ENCODE measurements at regions not wholly inside any gene's neighbourhood (a gene's known extent, or its start where the extent isn't known, plus 50 kb on each side); places are given as distances from the start of the nearest gene placed in this dataset.

- WGBS, 2 donors, result 59 to 67% methylated on average over 2 of the region's 2 CpGs
- H3K27ac ChIP-seq, result no peak overlapping the region
Measured at GRCh38 chr7:81308643-81309322, 389.9 kb upstream of the SEMA3C start.

GRCh38 chr7:81301815-81302214 lies 383.0 kb upstream of the SEMA3C start:
- H3K27me3 ChIP-seq, result no peaks in the 10 kb centered on the region
- no peak overlapping the region for H3K4me3 ChIP-seq
- H3K4me1 ChIP-seq, result peaks cover 0 to 31% (median 13%) of the 10 kb centered on the region in 4 donors
- intact Hi-C loops (cut with DNase I), result no loop called here
- 18 to 58% methylated on average over 2 of the region's 2 CpGs for WGBS, 2 donors
- H3K36me3 ChIP-seq, result no peaks in the 10 kb centered on the region
- TF ChIP-seq CTCF (IDR thresholded peaks at IDR 0.05), result no peak
- no peak for TF ChIP-seq EP300 (IDR thresholded peaks at IDR 0.05)
- TF ChIP-seq POLR2AphosphoS5 (IDR thresholded peaks at IDR 0.05), result no peak
- TF ChIP-seq POLR2A (IDR thresholded peaks at IDR 0.05), result no peak
- H3K9me3 ChIP-seq, result no peaks in the 10 kb centered on the region
- H3K27ac ChIP-seq, result no peak overlapping the region
- no peak for DNase-seq

More at GRCh38 chr7:81308643-81309322, 389.9 kb upstream of the SEMA3C start:
- no peak overlapping the region for H3K4me3 ChIP-seq
- TF ChIP-seq POLR2AphosphoS5 (IDR thresholded peaks at IDR 0.05), result no peak
- H3K9me3 ChIP-seq, result no peaks in the 10 kb centered on the region
- no peaks in the 10 kb centered on the region for H3K27me3 ChIP-seq
- intact Hi-C loops (cut with DNase I), result no loop called here
- no peaks in the 10 kb centered on the region for H3K36me3 ChIP-seq
- peaks cover 0 to 3% (median 0%) of the 10 kb centered on the region in 4 donors for H3K4me1 ChIP-seq
- DNase-seq, result no peak

GRCh38 chr7:81300753-81301152 lies 381.9 kb upstream of the SEMA3C start:
- no peak overlapping the region for H3K4me3 ChIP-seq
- peaks cover 0 to 34% (median 13%) of the 10 kb centered on the region in 4 donors for H3K4me1 ChIP-seq
- DNase-seq, result no peak
- 60 to 75% methylated on average over 3 of the region's 3 CpGs for WGBS, 2 donors
- H3K27me3 ChIP-seq, result no peaks in the 10 kb centered on the region
- H3K36me3 ChIP-seq, result no peaks in the 10 kb centered on the region
- intact Hi-C loops (cut with DNase I), result no loop called here
- no peak overlapping the region for H3K27ac ChIP-seq
- TF ChIP-seq POLR2A (IDR thresholded peaks at IDR 0.05) (no peak), EP300 (IDR thresholded peaks at IDR 0.05) (no peak), CTCF (IDR thresholded peaks at IDR 0.05) (no peak), POLR2AphosphoS5 (IDR thresholded peaks at IDR 0.05) (no peak)
- no peaks in the 10 kb centered on the region for H3K9me3 ChIP-seq

- intact Hi-C loops (cut with DNase I), result no loop called here
Measured at GRCh38 chr7:81299711-81300110, 380.9 kb upstream of the SEMA3C start.

GRCh38 chr7:81298951-81299666 lies 380.3 kb upstream of the SEMA3C start:
- TF ChIP-seq POLR2A (IDR thresholded peaks at IDR 0.05), result no peak
- TF ChIP-seq POLR2AphosphoS5 (IDR thresholded peaks at IDR 0.05), result peak in 2 of 4 donors; percentile 20 to 49
- intact Hi-C loops (cut with DNase I), result no loop called here
- no peak overlapping the region for H3K4me3 ChIP-seq
- no peaks in the 10 kb centered on the region for H3K9me3 ChIP-seq
- H3K27ac ChIP-seq, result peak overlapping the region in 2 of 4 donors; percentile 40 to 55
- H3K36me3 ChIP-seq, result no peaks in the 10 kb centered on the region
- whole genome bisulfite sequencing, 2 donors, result 19 to 33% methylated on average over 5 of the region's 5 CpGs
- H3K4me1 ChIP-seq, result peaks cover 0 to 34% (median 13%) of the 10 kb centered on the region in 4 donors
- DNase-seq, result no peak
- H3K27me3 ChIP-seq, result no peaks in the 10 kb centered on the region

More at GRCh38 chr7:81299711-81300110, 380.9 kb upstream of the SEMA3C start:
- no peaks in the 10 kb centered on the region for H3K36me3 ChIP-seq
- no peak for DNase-seq
- H3K27me3 ChIP-seq, result no peaks in the 10 kb centered on the region
- H3K9me3 ChIP-seq, result no peaks in the 10 kb centered on the region
- no peak for TF ChIP-seq POLR2A (IDR thresholded peaks at IDR 0.05)
- H3K4me3 ChIP-seq, result no peak overlapping the region
- H3K4me1 ChIP-seq, result peaks cover 0 to 34% (median 13%) of the 10 kb centered on the region in 4 donors
- H3K27ac ChIP-seq, result peak overlapping the region in 3 of 4 donors; percentile 19 to 55 (median 40)
- 76 to 80% methylated on average over 3 of the region's 3 CpGs for WGBS, 2 donors

GRCh38 chr7:81297317-81297716 lies 378.5 kb upstream of the SEMA3C start:
- intact Hi-C loops (cut with DNase I), result no loop called here
- no peaks in the 10 kb centered on the region for H3K36me3 ChIP-seq
- TF ChIP-seq POLR2AphosphoS5 (IDR thresholded peaks at IDR 0.05), result peak in 3 of 4 donors; percentile 28 to 74 (median 51)
- TF ChIP-seq CTCF (IDR thresholded peaks at IDR 0.05), result no peak
- peak overlapping the region in 1 of 4 donors; percentile 26 for H3K27ac ChIP-seq
- DNase-seq, result no peak
- H3K4me1 ChIP-seq, result peaks cover 0 to 34% (median 13%) of the 10 kb centered on the region in 4 donors
- no peaks in the 10 kb centered on the region for H3K9me3 ChIP-seq
- H3K27me3 ChIP-seq, result no peaks in the 10 kb centered on the region
- H3K4me3 ChIP-seq, result no peak overlapping the region
- WGBS, 2 donors, result 32 to 80% methylated on average over 2 of the region's 2 CpGs

Data from sigmoid colon (tissue), 6 donors.